H1 (cell line): ENCODE measurements at regions not wholly inside any gene's neighbourhood (a gene's known extent, or its start where the extent isn't known, plus 50 kb on each side); places are given as distances from the start of the nearest gene placed in this dataset.
"Not testable (repeated sequence)": the region's sequence is repeated elsewhere in the genome, so short reads cannot be mapped to it uniquely, and the experiment has no call there.

Experiments used
- CTCF ChIA-PET: fragments of 300-600 bp; sonication (Branson Sonifier 250); formaldehyde crosslinking; loops from one replicate; lab custom pipeline; 2021; ENCODE audit not compliant: partially characterized antibody; lab: Charles Lee
- POLR2A ChIA-PET: fragments of 300-600 bp; sonication (Branson Sonifier 250); formaldehyde crosslinking; loops from one replicate; lab custom pipeline; 2021; ENCODE audit warnings: inconsistent platforms; ENCODE audit not compliant: partially characterized antibody; lab: Charles Lee
- DNase-seq, 2 experiments: peaks; one replicate each; pipeline versions ENCODE4 v3.0.0 to v3.0.0-alpha.2; 2010 to 2022; ENCODE audit warnings: low spot score in 2 of 2, low read depth in 1 of 2, mixed read lengths in 1 of 2
- FAIRE-seq: peaks from 2 replicates; lab custom pipeline; 2011; peaks lifted over from hg19 to GRCh38; lab: Jason Lieb, UNC
- H2AFZ ChIP-seq: 2 replicates; pipeline ENCODE4 v1.8.1; 2012; ENCODE audit warnings: low read length, inconsistent platforms
- H2AK5ac ChIP-seq: 2 replicates; pipeline ENCODE4 v1.6.1; 2013; ENCODE audit warnings: low read depth, low read length
- H2BK120ac ChIP-seq: replicated peaks from 2 replicates; pipeline ENCODE3; 2013; ENCODE audit warnings: low read depth, low read length, inconsistent platforms
- H2BK12ac ChIP-seq: 2 replicates; pipeline ENCODE4 v1.6.1; 2013; ENCODE audit warnings: low read depth, low read length
- H2BK15ac ChIP-seq: 2 replicates; pipeline ENCODE4 v1.6.1; 2013; ENCODE audit warnings: low read length
- H2BK20ac ChIP-seq: 2 replicates; pipeline ENCODE4 v1.6.1; 2013; ENCODE audit warnings: low read length
- H2BK5ac ChIP-seq: 2 replicates; pipeline ENCODE4 v1.6.1; 2013; ENCODE audit warnings: low read depth, low read length
- H3K14ac ChIP-seq: 2 replicates; pipeline ENCODE4 v1.6.1; 2013; ENCODE audit warnings: inconsistent platforms; ENCODE audit not compliant: insufficient read length
- H3K18ac ChIP-seq: 2 replicates; pipeline ENCODE4 v1.6.1; 2013; ENCODE audit warnings: low read length; ENCODE audit errors: extremely low read depth
- H3K23ac ChIP-seq: 2 replicates; pipeline ENCODE4 v1.6.1; 2013; ENCODE audit warnings: inconsistent platforms; ENCODE audit not compliant: insufficient read length
- H3K23me2 ChIP-seq: 2 replicates; pipeline ENCODE4 v1.6.1; 2013; ENCODE audit warnings: low read depth, low read length
- H3K27ac ChIP-seq: 2 replicates; pipeline ENCODE4 v1.6.1; 2011; ENCODE audit warnings: low read depth, low read length, inconsistent platforms
- H3K27me3 ChIP-seq, 4 experiments: replicated peaks in 1 of 4; 1 replicate in 1 of 4; 2 replicates in 3 of 4; pipeline versions ENCODE4 v1.6.1 to v1.8.1; 2011 to 2013; ENCODE audit warnings: low read length in 3 of 4, mild to moderate bottlenecking in 3 of 4, inconsistent platforms in 2 of 4, mixed read lengths in 2 of 4, moderate library complexity in 1 of 4; ENCODE audit not compliant: control insufficient read depth in 3 of 4, insufficient read depth in 3 of 4; ENCODE audit errors: extremely low read depth in 1 of 4
- H3K36me3 ChIP-seq, 4 experiments: 2 replicates each; pipeline versions ENCODE4 v1.6.1 to v1.8.1; 2011 to 2013; ENCODE audit warnings: mild to moderate bottlenecking in 4 of 4, low read length in 3 of 4, moderate library complexity in 2 of 4, control low read depth in 1 of 4, inconsistent platforms in 1 of 4; ENCODE audit not compliant: insufficient read depth in 4 of 4, control insufficient read depth in 2 of 4
- H3K4ac ChIP-seq: replicated peaks from 2 replicates; pipeline ENCODE3; 2013; ENCODE audit warnings: low read length, low read depth, mixed read lengths, inconsistent platforms; ENCODE audit not compliant: insufficient read length
- H3K4me1 ChIP-seq, 4 experiments: replicated peaks in 1 of 4; 1 replicate in 1 of 4; 2 replicates in 3 of 4; pipeline versions ENCODE4 v1.6.1 to v1.8.1; 2011 to 2013; ENCODE audit warnings: low read length in 3 of 4, inconsistent platforms in 2 of 4, mixed read lengths in 1 of 4; ENCODE audit not compliant: insufficient read depth in 4 of 4, control insufficient read depth in 3 of 4
- H3K4me2 ChIP-seq, 2 experiments: 2 replicates each; pipeline versions ENCODE4 v1.6.1 to v1.8.1; 2011 to 2013; ENCODE audit warnings: low read depth in 2 of 2, low read length in 2 of 2, control low read depth in 1 of 2, inconsistent platforms in 1 of 2, mild to moderate bottlenecking in 1 of 2; ENCODE audit not compliant: insufficient read depth in 1 of 2
- H3K4me3 ChIP-seq, 4 experiments: fragments of 200-600, 300-600 bp in 1 of 4; sonication (generic), shearing (Covaris generic), sonication (Bioruptor Twin) in 1 of 4; 2 replicates each; pipeline versions ENCODE4 v1.5.1 to v1.8.1; 2011 to 2016; ENCODE audit warnings: low read length in 4 of 4, low read depth in 3 of 4, control low read depth in 2 of 4, inconsistent platforms in 2 of 4, mild to moderate bottlenecking in 2 of 4, mixed read lengths in 1 of 4, moderate library complexity in 1 of 4; ENCODE audit not compliant: insufficient read depth in 2 of 4; ENCODE audit errors: extremely low read depth in 1 of 4
- H3K56ac ChIP-seq: replicated peaks from 2 replicates; pipeline ENCODE3; 2013; ENCODE audit warnings: low read depth, mild to moderate bottlenecking, mixed read lengths, low read length, inconsistent platforms; ENCODE audit not compliant: insufficient read length
- H3K79me1 ChIP-seq: 2 replicates; pipeline ENCODE4 v1.6.1; 2013; ENCODE audit warnings: low read depth, low read length, control low read depth
- H3K79me2 ChIP-seq, 2 experiments: 2 replicates each; pipeline versions ENCODE4 v1.6.1 to v1.8.1; 2012 to 2013; ENCODE audit warnings: low read length in 2 of 2, mild to moderate bottlenecking in 2 of 2, inconsistent platforms in 1 of 2; ENCODE audit not compliant: insufficient read depth in 2 of 2, control insufficient read depth in 1 of 2
- H3K9ac ChIP-seq, 4 experiments: replicated peaks in 1 of 4; 1 replicate in 1 of 4; 2 replicates in 3 of 4; pipeline versions ENCODE4 v1.6.1 to v1.8.1; 2011 to 2013; ENCODE audit warnings: low read depth in 3 of 4, low read length in 3 of 4, control low read depth in 2 of 4, mild to moderate bottlenecking in 2 of 4, moderate library complexity in 2 of 4, inconsistent platforms in 1 of 4; ENCODE audit errors: extremely low read depth in 1 of 4
- H3K9me3 ChIP-seq, 2 experiments: 2 replicates each; pipeline versions ENCODE4 v1.6.1 to v1.8.1; 2012 to 2013; ENCODE audit warnings: mild to moderate bottlenecking in 2 of 2, moderate library complexity in 2 of 2, control low read depth in 1 of 2, inconsistent platforms in 1 of 2, low read depth in 1 of 2, low read length in 1 of 2, mixed read lengths in 1 of 2; ENCODE audit not compliant: insufficient read depth in 2 of 2
- H4K20me1 ChIP-seq, 2 experiments: replicated peaks in 1 of 2; 2 replicates each; pipeline versions ENCODE3 to v1.8.1; 2011 to 2013; ENCODE audit warnings: inconsistent platforms in 2 of 2, low read length in 2 of 2, mild to moderate bottlenecking in 1 of 2; ENCODE audit not compliant: insufficient read depth in 2 of 2, control insufficient read depth in 1 of 2
- H4K5ac ChIP-seq: 2 replicates; pipeline ENCODE4 v1.6.1; 2013; ENCODE audit warnings: low read length, low read depth, mixed read lengths, inconsistent platforms; ENCODE audit not compliant: insufficient read length
- H4K8ac ChIP-seq: 2 replicates; pipeline ENCODE4 v1.8.0; 2013; ENCODE audit warnings: mild to moderate bottlenecking, moderate library complexity, low read length, inconsistent platforms; ENCODE audit not compliant: insufficient read depth; ENCODE audit errors: extremely low read depth
- H4K91ac ChIP-seq: replicated peaks from 2 replicates; pipeline ENCODE3; 2013; ENCODE audit warnings: low read length, mixed read lengths, inconsistent platforms; ENCODE audit not compliant: insufficient read length
- WGBS, 2 experiments: shearing (Covaris generic) in 1 of 2; methylation state at CpG; one replicate each; pipeline versions ENCODE4 v1.1.6 to v1.1.7; 2013 to 2015; ENCODE audit warnings: low lambda C conversion rate in 2 of 2, mixed read lengths in 2 of 2, inconsistent platforms in 1 of 2, low coverage in 1 of 2, missing lambda C conversion rate in 1 of 2; ENCODE audit not compliant: insufficient replicate concordance in 2 of 2, insufficient coverage in 1 of 2, insufficient read length in 1 of 2; ENCODE audit errors: extremely low coverage in 1 of 2, missing lambda C conversion rate in 1 of 2; 5-methylcytosine and 5-hydroxymethylcytosine counted together

GRCh38 chr10:4221310-4221709 is 436.3 kb upstream of the KLF6 start:
- H3K14ac ChIP-seq, H4K20me1 ChIP-seq, H3K9me3 ChIP-seq, H3K23ac ChIP-seq, H3K79me2 ChIP-seq, H3K27me3 ChIP-seq, H4K5ac ChIP-seq, H2BK120ac ChIP-seq, H4K91ac ChIP-seq, H2AFZ ChIP-seq, H3K23me2 ChIP-seq, H2BK12ac ChIP-seq, H2AK5ac ChIP-seq, H2BK5ac ChIP-seq, H2BK15ac ChIP-seq, H3K27ac ChIP-seq, DNase-seq, H3K36me3 ChIP-seq, H3K4me1 ChIP-seq, H3K56ac ChIP-seq, H3K18ac ChIP-seq, POLR2A ChIA-PET, H3K4ac ChIP-seq, H3K4me3 ChIP-seq, H4K8ac ChIP-seq, H3K9ac ChIP-seq, H3K4me2 ChIP-seq, H2BK20ac ChIP-seq, FAIRE-seq, H3K79me1 ChIP-seq: not testable (repeated sequence)
- 92% methylated on average over 2 of the region's 2 CpGs; no CpG with 5 or more reads in 1 of the 2 experiments for WGBS, 2 experiments
- CTCF ChIA-PET, result interaction anchor here (0.9 kb wide), 1 partner anchor 47 kb away, joined by 4 read pairs; no protein-coding TSS in a partner anchor
